Panc1 (cell line): ENCODE measurements at regions not wholly inside any gene's neighbourhood (a gene's known extent, or its start where the extent isn't known, plus 50 kb on each side); places are given as distances from the start of the nearest gene placed in this dataset.

Source experiments
- TF ChIP-seq, protein P1 (sequence below): fragments of 450-650 bp; IDR thresholded peaks from 2 replicates; pipeline ENCODE4 v1.5.1; 2017; ENCODE audit warnings: mild to moderate bottlenecking
- TF ChIP-seq, protein P2 (sequence below), 2 experiments: IDR thresholded peaks; 2 replicates each; pipeline ENCODE4 v1.6.1; 2011 to 2012; ENCODE audit warnings: low read depth in 2 of 2, control low read depth in 1 of 2, low read length in 1 of 2, mild to moderate bottlenecking in 1 of 2, moderate library complexity in 1 of 2; ENCODE audit not compliant: insufficient read depth in 1 of 2

GRCh38 chr12:17810399-17810798 lies 279.6 kb downstream of the RERGL start:
- TF ChIP-seq, protein P1, sequence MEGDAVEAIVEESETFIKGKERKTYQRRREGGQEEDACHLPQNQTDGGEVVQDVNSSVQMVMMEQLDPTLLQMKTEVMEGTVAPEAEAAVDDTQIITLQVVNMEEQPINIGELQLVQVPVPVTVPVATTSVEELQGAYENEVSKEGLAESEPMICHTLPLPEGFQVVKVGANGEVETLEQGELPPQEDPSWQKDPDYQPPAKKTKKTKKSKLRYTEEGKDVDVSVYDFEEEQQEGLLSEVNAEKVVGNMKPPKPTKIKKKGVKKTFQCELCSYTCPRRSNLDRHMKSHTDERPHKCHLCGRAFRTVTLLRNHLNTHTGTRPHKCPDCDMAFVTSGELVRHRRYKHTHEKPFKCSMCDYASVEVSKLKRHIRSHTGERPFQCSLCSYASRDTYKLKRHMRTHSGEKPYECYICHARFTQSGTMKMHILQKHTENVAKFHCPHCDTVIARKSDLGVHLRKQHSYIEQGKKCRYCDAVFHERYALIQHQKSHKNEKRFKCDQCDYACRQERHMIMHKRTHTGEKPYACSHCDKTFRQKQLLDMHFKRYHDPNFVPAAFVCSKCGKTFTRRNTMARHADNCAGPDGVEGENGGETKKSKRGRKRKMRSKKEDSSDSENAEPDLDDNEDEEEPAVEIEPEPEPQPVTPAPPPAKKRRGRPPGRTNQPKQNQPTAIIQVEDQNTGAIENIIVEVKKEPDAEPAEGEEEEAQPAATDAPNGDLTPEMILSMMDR: no peak
- TF ChIP-seq, protein P2, sequence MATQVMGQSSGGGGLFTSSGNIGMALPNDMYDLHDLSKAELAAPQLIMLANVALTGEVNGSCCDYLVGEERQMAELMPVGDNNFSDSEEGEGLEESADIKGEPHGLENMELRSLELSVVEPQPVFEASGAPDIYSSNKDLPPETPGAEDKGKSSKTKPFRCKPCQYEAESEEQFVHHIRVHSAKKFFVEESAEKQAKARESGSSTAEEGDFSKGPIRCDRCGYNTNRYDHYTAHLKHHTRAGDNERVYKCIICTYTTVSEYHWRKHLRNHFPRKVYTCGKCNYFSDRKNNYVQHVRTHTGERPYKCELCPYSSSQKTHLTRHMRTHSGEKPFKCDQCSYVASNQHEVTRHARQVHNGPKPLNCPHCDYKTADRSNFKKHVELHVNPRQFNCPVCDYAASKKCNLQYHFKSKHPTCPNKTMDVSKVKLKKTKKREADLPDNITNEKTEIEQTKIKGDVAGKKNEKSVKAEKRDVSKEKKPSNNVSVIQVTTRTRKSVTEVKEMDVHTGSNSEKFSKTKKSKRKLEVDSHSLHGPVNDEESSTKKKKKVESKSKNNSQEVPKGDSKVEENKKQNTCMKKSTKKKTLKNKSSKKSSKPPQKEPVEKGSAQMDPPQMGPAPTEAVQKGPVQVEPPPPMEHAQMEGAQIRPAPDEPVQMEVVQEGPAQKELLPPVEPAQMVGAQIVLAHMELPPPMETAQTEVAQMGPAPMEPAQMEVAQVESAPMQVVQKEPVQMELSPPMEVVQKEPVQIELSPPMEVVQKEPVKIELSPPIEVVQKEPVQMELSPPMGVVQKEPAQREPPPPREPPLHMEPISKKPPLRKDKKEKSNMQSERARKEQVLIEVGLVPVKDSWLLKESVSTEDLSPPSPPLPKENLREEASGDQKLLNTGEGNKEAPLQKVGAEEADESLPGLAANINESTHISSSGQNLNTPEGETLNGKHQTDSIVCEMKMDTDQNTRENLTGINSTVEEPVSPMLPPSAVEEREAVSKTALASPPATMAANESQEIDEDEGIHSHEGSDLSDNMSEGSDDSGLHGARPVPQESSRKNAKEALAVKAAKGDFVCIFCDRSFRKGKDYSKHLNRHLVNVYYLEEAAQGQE (IDR thresholded peaks at IDR 0.05; ENCODE audit: insufficient read depth in 1 of 2, low read depth in 2 of 2, low read length in 1 of 2): no peak
